ENCODE measurements at regions not wholly inside any gene's neighbourhood (a gene's known extent, or its start where the extent isn't known, plus 50 kb on each side); places are given as distances from the start of the nearest gene placed in this dataset.

GRCh38 chr14:85093631-85094330 is 436.2 kb upstream of the FLRT2 start:
- TF ChIP-seq NANOG (IDR thresholded peaks at IDR 0.05; ENCODE audit: borderline replicate concordance) (no peak), CTCF (conservative IDR thresholded peaks at IDR 0.05; ENCODE audit: low read depth in 2 of 2) (no peak), EZH2phosphoT487 (IDR thresholded peaks at IDR 0.05; ENCODE audit: unreplicated experiment) (no peak), EZH2 (IDR thresholded peaks at IDR 0.05; ENCODE audit: low read depth, unreplicated experiment) (no peak)

All from GM23338 (cell line).